Panc1 (cell line): ENCODE measurements at regions not wholly inside any gene's neighbourhood (a gene's known extent, or its start where the extent isn't known, plus 50 kb on each side); places are given as distances from the start of the nearest gene placed in this dataset.

Experiments used
- ATAC-seq: fragments of 200-7000 bp; cut with Tn5 transposase; 2 replicates; pipeline ENCODE4 v1.9.1; 2020; ENCODE audit warnings: mild to moderate bottlenecking, moderate library complexity
- BruUV-seq: library from RNA; stranded (reverse); fragments of 400-500 nt; replicated peaks from 2 replicates; lab custom pipeline; 2021; lab: Mats Ljungman, UMichigan
- CTCF ChIA-PET: fragments of 300-600 bp; sonication (Branson Sonifier 250); formaldehyde crosslinking; loops from one replicate; lab custom pipeline; 2022; ENCODE audit warnings: antibody characterized with exemption; lab: Charles Lee
- POLR2A ChIA-PET: fragments of 300-600 bp; sonication (Branson Sonifier 250); formaldehyde crosslinking; loops from one replicate; lab custom pipeline; 2022; ENCODE audit warnings: antibody characterized with exemption; lab: Charles Lee
- DNase-seq: peaks from one replicate; pipeline ENCODE4 v3.0.0-alpha.2; 2010; ENCODE audit warnings: low read depth, low spot score
- H3K27ac ChIP-seq: 2 replicates; pipeline ENCODE4 v1.5.1; 2011; ENCODE audit warnings: mild to moderate bottlenecking, low read length, inconsistent platforms
- H3K27me3 ChIP-seq: fragments of 200-500 bp; sonication (Bioruptor generic); 2 replicates; pipeline ENCODE4 v1.6.0; 2014; ENCODE audit warnings: low read length, inconsistent platforms; ENCODE audit not compliant: control insufficient read depth, insufficient read depth
- H3K36me3 ChIP-seq: fragments of 200-500 bp; sonication (Bioruptor generic); 2 replicates; pipeline ENCODE4 v1.5.1; 2014; ENCODE audit warnings: inconsistent platforms, mild to moderate bottlenecking, low read length, moderate library complexity; ENCODE audit not compliant: control insufficient read depth, insufficient read depth
- H3K4me1 ChIP-seq: 2 replicates; pipeline ENCODE4 v1.5.1; 2011; ENCODE audit warnings: inconsistent platforms, mild to moderate bottlenecking, low read length, moderate library complexity; ENCODE audit not compliant: control insufficient read depth, insufficient read depth
- H3K4me3 ChIP-seq, 2 experiments: 2 replicates each; pipeline ENCODE4 v1.5.1; 2011 to 2012; ENCODE audit warnings: low read depth in 2 of 2, low read length in 2 of 2, mild to moderate bottlenecking in 2 of 2, inconsistent platforms in 1 of 2, moderate library complexity in 1 of 2
- H3K9me3 ChIP-seq: fragments of 200-500 bp; sonication (Bioruptor generic); 2 replicates; pipeline ENCODE4 v1.5.1; 2014; ENCODE audit warnings: low read depth, mild to moderate bottlenecking, inconsistent platforms, low read length, moderate library complexity; ENCODE audit not compliant: control insufficient read depth, insufficient read depth
- CTCF ChIP-seq: fragments of 450-650 bp; IDR thresholded peaks from 2 replicates; pipeline ENCODE4 v1.5.1; 2017; ENCODE audit warnings: mild to moderate bottlenecking
- POLR2AphosphoS5 ChIP-seq: IDR thresholded peaks from 2 replicates; pipeline ENCODE4 v1.6.1; 2012; ENCODE audit warnings: mild to moderate bottlenecking, low read depth, low read length, moderate library complexity
- SIN3A ChIP-seq: IDR thresholded peaks from 2 replicates; pipeline ENCODE4 v1.6.1; 2012; ENCODE audit warnings: low read depth, mild to moderate bottlenecking, low read length, moderate library complexity, borderline replicate concordance; ENCODE audit not compliant: insufficient read depth
- TCF7L2 ChIP-seq: IDR thresholded peaks from 2 replicates; pipeline ENCODE4 v1.6.1; 2011; ENCODE audit warnings: mild to moderate bottlenecking, low read depth, low read length, inconsistent platforms
- in situ Hi-C: cut with HindIII; loops from 2 replicates; pipeline ENCODE4 v1.10.0; 2016; ENCODE audit warnings: low sequenced_read_pairs, low pct_unique_long_range_greater_than_20kb
- intact Hi-C: fragments of 100-400 bp; cut with micrococcal nuclease; formaldehyde crosslinking; loops from one replicate; pipeline ENCODE4 v1.10.0; 2022; ENCODE audit not compliant: unreplicated experiment
- TF ChIP-seq, protein P1 (sequence below), 2 experiments: IDR thresholded peaks; 2 replicates each; pipeline ENCODE4 v1.6.1; 2011 to 2012; ENCODE audit warnings: low read depth in 2 of 2, control low read depth in 1 of 2, low read length in 1 of 2, mild to moderate bottlenecking in 1 of 2, moderate library complexity in 1 of 2; ENCODE audit not compliant: insufficient read depth in 1 of 2

DNA sequence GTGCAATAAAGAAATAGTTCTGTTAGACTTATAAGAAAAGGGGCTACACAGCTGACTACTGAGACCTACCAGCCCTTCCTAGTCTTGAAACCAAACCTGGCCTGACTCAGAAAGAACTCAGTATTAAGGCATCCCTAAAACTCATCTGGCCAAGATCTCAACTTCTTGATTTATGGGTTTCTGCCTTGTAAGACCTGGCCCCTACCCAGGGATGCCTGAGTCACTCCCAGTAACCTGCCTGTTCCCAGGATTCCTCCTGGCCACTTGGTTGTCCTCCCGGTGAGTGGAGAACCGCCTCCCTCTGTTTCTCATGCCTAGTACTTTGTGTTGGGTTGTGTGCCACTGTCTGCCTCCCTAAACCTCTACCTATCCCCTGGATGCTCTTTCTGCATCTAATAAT, 189.4 kb upstream of the PREP start:
- CTCF ChIA-PET = no interaction called here
- no peak for DNase-seq
- POLR2A ChIA-PET = no interaction called here
- no peaks in the 10 kb centered on the region for H3K27me3 ChIP-seq
- no peak overlapping the region for H3K4me3 ChIP-seq
- intact Hi-C loops (no loop called here), in situ Hi-C loops (no loop called here)
- no peaks in the 10 kb centered on the region for H3K36me3 ChIP-seq
- peak overlapping the region; percentile 77; the same call in 1 of the 2 replicates for H3K27ac ChIP-seq
- ATAC-seq = no peak
- H3K4me1 ChIP-seq = peaks cover 23% of the 10 kb centered on the region
- BruUV-seq = no TSS peak
- TF ChIP-seq TCF7L2 = no peak
- TF ChIP-seq POLR2AphosphoS5 = no peak
- TF ChIP-seq CTCF = no peak
- TF ChIP-seq, protein P1, sequence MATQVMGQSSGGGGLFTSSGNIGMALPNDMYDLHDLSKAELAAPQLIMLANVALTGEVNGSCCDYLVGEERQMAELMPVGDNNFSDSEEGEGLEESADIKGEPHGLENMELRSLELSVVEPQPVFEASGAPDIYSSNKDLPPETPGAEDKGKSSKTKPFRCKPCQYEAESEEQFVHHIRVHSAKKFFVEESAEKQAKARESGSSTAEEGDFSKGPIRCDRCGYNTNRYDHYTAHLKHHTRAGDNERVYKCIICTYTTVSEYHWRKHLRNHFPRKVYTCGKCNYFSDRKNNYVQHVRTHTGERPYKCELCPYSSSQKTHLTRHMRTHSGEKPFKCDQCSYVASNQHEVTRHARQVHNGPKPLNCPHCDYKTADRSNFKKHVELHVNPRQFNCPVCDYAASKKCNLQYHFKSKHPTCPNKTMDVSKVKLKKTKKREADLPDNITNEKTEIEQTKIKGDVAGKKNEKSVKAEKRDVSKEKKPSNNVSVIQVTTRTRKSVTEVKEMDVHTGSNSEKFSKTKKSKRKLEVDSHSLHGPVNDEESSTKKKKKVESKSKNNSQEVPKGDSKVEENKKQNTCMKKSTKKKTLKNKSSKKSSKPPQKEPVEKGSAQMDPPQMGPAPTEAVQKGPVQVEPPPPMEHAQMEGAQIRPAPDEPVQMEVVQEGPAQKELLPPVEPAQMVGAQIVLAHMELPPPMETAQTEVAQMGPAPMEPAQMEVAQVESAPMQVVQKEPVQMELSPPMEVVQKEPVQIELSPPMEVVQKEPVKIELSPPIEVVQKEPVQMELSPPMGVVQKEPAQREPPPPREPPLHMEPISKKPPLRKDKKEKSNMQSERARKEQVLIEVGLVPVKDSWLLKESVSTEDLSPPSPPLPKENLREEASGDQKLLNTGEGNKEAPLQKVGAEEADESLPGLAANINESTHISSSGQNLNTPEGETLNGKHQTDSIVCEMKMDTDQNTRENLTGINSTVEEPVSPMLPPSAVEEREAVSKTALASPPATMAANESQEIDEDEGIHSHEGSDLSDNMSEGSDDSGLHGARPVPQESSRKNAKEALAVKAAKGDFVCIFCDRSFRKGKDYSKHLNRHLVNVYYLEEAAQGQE (IDR thresholded peaks at IDR 0.05; ENCODE audit: insufficient read depth in 1 of 2, low read depth in 2 of 2, low read length in 1 of 2) = no peak
- TF ChIP-seq SIN3A = no peak
- no peaks in the 10 kb centered on the region for H3K9me3 ChIP-seq

GRCh38 chr6:105591053-105591452, 188.2 kb upstream of the PREP start:
- no peak overlapping the region for H3K4me3 ChIP-seq
- CTCF ChIA-PET = interaction anchor here (0.7 kb wide), 1 partner anchor 41 kb away, joined by 3 read pairs; no protein-coding TSS in a partner anchor
- H3K4me1 ChIP-seq = peaks cover 24% of the 10 kb centered on the region
- peak overlapping the region; percentile 52 for H3K27ac ChIP-seq
- no peaks in the 10 kb centered on the region for H3K9me3 ChIP-seq
- TF ChIP-seq, protein P1 (IDR thresholded peaks at IDR 0.05; ENCODE audit: insufficient read depth in 1 of 2, low read depth in 2 of 2, low read length in 1 of 2) = no peak
- no peak for TF ChIP-seq SIN3A
- TF ChIP-seq TCF7L2 = no peak
- no peak for TF ChIP-seq POLR2AphosphoS5
- TF ChIP-seq CTCF = no peak
- ATAC-seq (no peak), DNase-seq (no peak)
- intact Hi-C loops (no loop called here), in situ Hi-C loops (no loop called here)
- H3K36me3 ChIP-seq = no peaks in the 10 kb centered on the region
- POLR2A ChIA-PET = no interaction called here
- no peaks in the 10 kb centered on the region for H3K27me3 ChIP-seq
- no TSS peak for BruUV-seq
